AG09309 (cell line): ENCODE measurements at regions not wholly inside any gene's neighbourhood (a gene's known extent, or its start where the extent isn't known, plus 50 kb on each side); places are given as distances from the start of the nearest gene placed in this dataset.

Experiments used
- DNase-seq: peaks from one replicate; pipeline ENCODE4 v3.0.0-alpha.2; 2010; ENCODE audit warnings: low read depth
- H3K4me3 ChIP-seq: 2 replicates; pipeline ENCODE4 v1.5.1; 2011; ENCODE audit warnings: mild to moderate bottlenecking, low read depth, low read length, moderate library complexity; ENCODE audit not compliant: control insufficient read depth
- TF ChIP-seq, protein P1 (sequence below): IDR thresholded peaks from 2 replicates; pipeline ENCODE4 v1.5.1; 2011; ENCODE audit warnings: mild to moderate bottlenecking, low read depth, low read length, inconsistent platforms; ENCODE audit not compliant: insufficient read depth, control insufficient read depth; ENCODE audit errors: missing control alignments

DNA sequence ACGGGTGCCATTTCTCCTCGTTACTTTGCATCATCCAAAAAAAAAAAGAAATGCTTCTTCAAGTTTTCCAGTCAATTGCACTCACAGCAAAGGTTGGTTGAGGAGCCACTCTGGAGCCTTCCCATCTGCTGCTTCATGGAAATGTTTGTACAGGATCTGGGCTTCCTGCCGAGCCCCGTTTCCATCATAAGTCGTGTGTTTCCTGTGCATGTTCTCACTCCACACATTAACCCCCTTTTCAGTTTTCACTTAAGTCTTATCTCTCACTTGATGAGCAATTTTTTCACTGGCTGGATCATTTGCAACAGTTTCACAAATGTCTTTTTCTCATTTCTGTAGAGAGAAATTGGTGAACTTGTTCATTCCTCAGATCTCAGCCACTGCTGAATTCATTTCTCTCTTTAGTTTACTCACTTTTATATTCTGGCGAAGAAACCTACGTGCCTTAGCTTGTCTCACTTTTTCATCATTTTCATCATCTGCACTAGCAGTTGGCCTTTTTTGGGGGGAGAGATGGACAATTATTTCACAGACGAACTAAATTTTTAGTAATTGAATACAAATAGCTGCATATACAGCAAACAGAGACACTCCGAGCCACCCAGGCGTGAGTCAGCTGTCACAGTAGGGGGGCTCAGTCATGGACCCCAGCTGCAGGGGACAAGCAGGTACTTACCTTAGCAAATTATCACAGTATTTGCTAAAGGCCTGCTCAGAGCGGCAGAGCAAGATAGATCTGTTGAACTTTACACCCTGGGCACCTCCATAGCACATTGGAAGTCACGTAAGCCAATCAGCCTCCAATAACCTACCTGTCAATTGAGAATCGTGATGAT is 750.8 kb upstream of the ID2 start:
- no peak overlapping the region for H3K4me3 ChIP-seq
- DNase-seq, result peak; percentile 20
- TF ChIP-seq, protein P1, sequence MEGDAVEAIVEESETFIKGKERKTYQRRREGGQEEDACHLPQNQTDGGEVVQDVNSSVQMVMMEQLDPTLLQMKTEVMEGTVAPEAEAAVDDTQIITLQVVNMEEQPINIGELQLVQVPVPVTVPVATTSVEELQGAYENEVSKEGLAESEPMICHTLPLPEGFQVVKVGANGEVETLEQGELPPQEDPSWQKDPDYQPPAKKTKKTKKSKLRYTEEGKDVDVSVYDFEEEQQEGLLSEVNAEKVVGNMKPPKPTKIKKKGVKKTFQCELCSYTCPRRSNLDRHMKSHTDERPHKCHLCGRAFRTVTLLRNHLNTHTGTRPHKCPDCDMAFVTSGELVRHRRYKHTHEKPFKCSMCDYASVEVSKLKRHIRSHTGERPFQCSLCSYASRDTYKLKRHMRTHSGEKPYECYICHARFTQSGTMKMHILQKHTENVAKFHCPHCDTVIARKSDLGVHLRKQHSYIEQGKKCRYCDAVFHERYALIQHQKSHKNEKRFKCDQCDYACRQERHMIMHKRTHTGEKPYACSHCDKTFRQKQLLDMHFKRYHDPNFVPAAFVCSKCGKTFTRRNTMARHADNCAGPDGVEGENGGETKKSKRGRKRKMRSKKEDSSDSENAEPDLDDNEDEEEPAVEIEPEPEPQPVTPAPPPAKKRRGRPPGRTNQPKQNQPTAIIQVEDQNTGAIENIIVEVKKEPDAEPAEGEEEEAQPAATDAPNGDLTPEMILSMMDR, result no peak

DNA sequence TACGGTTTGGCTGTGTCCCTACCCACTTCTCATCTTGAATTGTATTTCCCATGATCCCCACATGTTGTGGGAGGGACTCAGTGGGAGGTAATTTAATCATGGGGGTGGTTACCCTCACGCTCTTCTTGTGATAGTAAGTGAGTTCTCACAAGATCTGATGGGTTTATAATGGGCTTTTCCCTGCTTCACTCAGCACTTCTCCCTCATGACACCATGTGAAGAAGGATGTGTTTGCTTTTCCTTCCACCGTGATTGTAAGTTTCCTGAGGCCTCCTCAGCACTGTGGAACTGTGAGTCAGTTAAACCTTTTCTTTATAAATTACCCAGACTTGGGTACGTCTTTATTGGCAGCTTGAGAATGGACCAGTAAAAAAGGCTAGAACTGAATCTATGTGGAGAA is 750.0 kb upstream of the ID2 start:
- TF ChIP-seq, protein P1, result no peak
- H3K4me3 ChIP-seq, result no peak overlapping the region
- DNase-seq, result no peak

DNA sequence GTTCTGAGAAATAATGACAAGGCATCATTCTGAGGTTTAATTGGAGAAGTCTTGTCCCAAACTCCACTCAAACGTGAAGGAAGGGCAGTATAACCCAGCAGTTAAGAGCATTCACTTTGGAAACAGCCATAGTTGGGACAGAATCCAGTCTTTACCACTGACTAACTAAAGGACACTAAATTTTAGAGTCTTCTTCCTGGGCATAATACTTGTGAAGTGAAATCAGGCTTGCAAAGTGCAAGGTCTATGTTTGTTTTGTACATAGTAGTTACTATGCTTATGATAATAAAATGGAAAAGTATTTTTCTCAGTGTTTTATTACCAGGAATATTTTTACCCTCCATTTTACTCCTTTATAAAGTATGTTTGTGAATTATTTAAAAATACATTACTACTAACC is 748.2 kb upstream of the ID2 start:
- TF ChIP-seq, protein P1, result no peak
- no peak for DNase-seq
- H3K4me3 ChIP-seq, result no peak overlapping the region

DNA sequence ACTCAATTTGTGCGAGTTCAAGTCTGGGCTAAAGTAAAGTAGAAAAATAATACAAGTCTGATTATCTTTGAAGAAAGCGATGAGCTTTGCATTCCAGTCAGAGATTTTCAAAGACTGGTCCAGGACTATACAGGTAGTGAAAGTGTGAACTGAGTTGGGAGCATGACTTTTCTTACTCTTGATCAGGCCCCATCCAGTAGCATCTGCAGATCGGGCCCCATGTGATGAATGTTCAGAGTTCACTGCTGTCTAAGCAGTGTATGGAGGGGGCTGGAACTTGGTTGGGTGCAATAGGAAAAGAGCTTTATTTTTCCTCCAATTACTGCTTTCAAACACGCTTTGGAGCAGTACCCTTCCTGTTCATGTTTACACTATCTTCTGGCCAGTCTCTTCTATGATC is 747.4 kb upstream of the ID2 start:
- TF ChIP-seq, protein P1, result no peak
- no peak for DNase-seq

DNA sequence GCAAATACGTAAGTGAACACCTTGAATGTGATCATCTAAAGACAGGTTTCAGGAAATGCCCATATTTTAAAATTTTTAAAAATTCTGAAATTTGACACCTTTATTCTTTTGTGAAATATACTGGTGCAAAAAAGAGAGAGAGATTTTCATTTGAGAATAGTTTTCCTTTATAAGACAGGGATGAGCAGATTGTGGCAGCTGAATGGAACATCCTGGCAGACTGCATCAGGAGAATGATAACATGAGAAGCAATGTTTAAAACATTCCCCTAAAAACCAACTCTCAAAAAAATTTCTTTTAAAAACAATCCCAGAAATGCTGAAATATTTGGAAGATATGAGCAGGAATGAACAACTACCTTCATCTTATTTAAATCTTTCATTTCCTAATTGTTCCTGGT is 744.8 kb upstream of the ID2 start:
- no peak overlapping the region for H3K4me3 ChIP-seq
- DNase-seq, result no peak
- TF ChIP-seq, protein P1, result no peak

More for the DNA sequence above, 747.4 kb upstream of the ID2 start:
- no peak overlapping the region for H3K4me3 ChIP-seq

DNA sequence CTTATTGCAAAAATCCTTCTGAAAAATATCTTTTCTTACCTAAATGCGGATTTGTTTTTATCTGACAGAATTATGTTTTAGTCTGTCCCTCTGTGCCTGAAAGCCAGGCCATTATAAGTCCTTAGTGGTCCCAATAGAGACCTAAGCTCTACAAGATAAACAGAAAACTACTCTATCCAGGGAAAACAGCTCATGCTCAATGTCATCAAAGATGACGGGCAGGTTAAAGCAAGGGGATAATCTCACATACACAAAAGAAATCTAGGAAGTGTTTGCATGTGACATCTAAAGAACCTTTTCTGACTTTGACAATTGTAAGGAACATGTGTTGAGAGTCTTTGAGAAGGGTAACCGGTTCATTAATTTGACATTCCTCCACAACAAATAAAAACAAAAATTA is 741.1 kb upstream of the ID2 start:
- no peak for DNase-seq
- TF ChIP-seq, protein P1, result no peak
- no peak overlapping the region for H3K4me3 ChIP-seq
